ENCODE measurements at regions not wholly inside any gene's neighbourhood (a gene's known extent, or its start where the extent isn't known, plus 50 kb on each side); places are given as distances from the start of the nearest gene placed in this dataset.

DNA sequence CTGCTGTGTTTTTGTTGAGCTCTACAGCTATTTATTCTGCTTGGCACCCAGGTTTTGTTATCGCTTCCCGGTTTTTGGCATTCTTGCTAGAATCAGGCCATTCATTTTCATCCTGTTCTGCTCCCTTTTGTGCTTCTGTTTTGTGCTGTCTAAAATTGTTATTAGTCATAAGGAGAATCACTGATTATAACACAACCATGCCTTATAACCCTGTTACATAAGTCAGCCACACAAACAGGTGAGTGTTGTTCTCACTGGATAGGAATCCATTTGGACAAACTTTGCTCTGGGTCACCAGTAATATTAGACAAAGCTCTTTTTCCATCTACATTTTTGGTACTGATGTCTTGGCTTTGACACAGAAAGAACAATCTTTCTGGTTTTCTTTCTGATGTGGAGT lies 622.8 kb downstream of the PSAT1 start:
- no peak overlapping the region for H3K4me3 Mint-ChIP-seq (ENCODE audit: unreplicated experiment)
- peaks cover 3% of the 10 kb centered on the region for H3K36me3 Mint-ChIP-seq (ENCODE audit: low read depth, unreplicated experiment)
- TF ChIP-seq, protein P1, sequence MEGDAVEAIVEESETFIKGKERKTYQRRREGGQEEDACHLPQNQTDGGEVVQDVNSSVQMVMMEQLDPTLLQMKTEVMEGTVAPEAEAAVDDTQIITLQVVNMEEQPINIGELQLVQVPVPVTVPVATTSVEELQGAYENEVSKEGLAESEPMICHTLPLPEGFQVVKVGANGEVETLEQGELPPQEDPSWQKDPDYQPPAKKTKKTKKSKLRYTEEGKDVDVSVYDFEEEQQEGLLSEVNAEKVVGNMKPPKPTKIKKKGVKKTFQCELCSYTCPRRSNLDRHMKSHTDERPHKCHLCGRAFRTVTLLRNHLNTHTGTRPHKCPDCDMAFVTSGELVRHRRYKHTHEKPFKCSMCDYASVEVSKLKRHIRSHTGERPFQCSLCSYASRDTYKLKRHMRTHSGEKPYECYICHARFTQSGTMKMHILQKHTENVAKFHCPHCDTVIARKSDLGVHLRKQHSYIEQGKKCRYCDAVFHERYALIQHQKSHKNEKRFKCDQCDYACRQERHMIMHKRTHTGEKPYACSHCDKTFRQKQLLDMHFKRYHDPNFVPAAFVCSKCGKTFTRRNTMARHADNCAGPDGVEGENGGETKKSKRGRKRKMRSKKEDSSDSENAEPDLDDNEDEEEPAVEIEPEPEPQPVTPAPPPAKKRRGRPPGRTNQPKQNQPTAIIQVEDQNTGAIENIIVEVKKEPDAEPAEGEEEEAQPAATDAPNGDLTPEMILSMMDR (IDR thresholded peaks at IDR 0.05; ENCODE audit: unreplicated experiment), result no peak
- H3K27me3 Mint-ChIP-seq (ENCODE audit: unreplicated experiment), result peaks cover 2% of the 10 kb centered on the region
- no peak for DNase-seq (ENCODE audit: low spot score)
- no peak overlapping the region for H3K27ac Mint-ChIP-seq (ENCODE audit: unreplicated experiment)
- no peaks in the 10 kb centered on the region for H3K4me1 Mint-ChIP-seq (ENCODE audit: unreplicated experiment)
- H3K9me3 Mint-ChIP-seq (ENCODE audit: unreplicated experiment), result peaks cover 8% of the 10 kb centered on the region

DNA sequence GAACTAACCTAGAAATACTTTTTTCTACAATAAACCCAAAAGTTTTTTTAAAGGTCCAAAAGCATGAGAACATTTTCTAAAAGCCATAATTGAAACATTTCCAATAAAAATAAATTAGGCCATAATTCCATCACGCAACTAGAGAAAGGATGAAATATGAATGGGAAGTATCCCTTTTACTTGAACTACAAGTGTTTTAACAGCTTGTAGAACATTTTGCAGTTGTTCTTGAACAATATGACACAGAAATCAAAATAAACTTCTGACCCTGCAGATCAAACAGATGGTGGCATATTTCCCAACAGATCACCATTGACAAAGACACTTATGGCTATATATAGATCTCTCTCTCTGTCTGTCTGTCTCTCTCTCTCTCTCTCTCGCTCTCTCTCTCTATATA lies 624.4 kb downstream of the PSAT1 start:
- TF ChIP-seq, protein P1 (IDR thresholded peaks at IDR 0.05; ENCODE audit: unreplicated experiment), result no peak
- H3K4me1 Mint-ChIP-seq (ENCODE audit: unreplicated experiment), result no peaks in the 10 kb centered on the region
- DNase-seq (ENCODE audit: low spot score), result no peak
- peaks cover 3% of the 10 kb centered on the region for H3K36me3 Mint-ChIP-seq (ENCODE audit: low read depth, unreplicated experiment)
- H3K27me3 Mint-ChIP-seq (ENCODE audit: unreplicated experiment), result peaks cover 2% of the 10 kb centered on the region
- peaks cover 5% of the 10 kb centered on the region for H3K9me3 Mint-ChIP-seq (ENCODE audit: unreplicated experiment)
- no peak overlapping the region for H3K4me3 Mint-ChIP-seq (ENCODE audit: unreplicated experiment)
- no peak overlapping the region for H3K27ac Mint-ChIP-seq (ENCODE audit: unreplicated experiment)

DNA sequence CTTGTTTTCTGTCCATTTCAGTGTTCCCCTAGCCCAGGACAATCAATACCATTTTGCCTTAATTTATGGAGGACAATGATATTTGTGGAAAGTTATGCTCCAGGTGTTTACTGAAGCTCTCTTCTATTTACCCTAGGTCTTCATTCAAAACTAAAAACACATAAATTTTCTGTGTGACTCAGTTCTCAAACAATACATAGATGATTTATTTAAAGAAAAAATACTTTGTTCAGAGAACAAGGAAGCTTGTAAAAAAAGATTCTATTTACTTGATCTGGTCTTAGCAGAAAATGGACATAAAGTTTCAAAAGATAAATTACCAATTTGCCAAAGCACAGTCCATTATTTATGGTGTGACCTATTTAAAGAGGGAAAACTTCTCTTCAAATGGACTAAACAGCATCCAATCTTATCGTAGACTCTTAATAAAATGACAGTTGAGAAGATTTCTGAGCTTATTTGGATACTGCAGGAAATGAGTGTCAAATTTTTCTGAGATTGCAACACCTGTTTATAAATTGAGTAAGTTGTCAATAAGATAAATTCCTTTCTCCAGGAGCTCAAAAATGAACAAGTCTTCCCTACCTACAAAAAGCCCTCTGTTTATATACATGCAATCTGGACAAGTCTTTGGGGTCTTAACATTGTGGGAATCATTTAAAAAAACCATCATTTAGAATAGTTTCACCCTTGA lies 627.2 kb downstream of the PSAT1 start:
- Mint-ChIP-seq H3K4me3 (ENCODE audit: unreplicated experiment) (no peak overlapping the region), H3K27ac (ENCODE audit: unreplicated experiment) (no peak overlapping the region)

DNA sequence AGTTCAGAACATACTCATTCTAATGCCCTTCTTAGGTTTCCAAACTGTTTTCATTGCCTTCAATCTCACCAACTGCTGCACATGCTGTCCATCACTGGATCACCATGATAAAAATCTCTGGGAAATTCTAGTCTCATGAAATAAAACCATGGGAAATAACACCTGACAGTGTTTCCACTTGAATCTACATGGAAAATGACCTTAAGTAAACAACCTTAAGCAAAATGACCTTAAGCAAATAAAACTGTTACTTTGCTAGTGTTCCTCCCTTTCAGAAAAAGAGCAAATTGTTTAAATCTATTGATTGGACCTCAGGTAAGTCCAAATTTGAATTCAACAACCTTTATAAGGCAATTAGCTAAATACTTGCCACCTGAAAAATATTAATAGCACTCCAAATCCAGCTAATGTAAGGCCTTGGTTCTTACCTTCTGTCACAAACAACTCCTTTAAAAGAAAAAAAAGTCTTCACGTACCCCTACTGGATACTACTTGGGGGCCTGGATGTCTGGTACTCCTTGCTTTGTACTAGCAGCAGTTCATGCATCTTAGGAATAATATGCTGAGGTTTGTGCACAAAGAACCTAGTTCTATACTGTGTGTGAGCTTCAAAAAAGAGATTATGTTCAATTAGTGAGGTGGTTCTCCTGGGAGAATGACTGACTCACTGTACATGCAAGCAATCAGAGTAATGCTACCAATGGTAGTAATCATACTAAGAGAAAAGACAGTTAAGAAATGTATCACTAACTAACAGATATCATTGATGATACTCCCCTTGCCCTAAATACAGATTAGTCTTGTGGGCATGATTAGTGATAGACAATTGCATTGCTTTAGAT lies 630.4 kb downstream of the PSAT1 start:
- Mint-ChIP-seq H3K4me1 (ENCODE audit: unreplicated experiment) (no peaks in the 10 kb centered on the region), H3K4me3 (ENCODE audit: unreplicated experiment) (no peak overlapping the region), H3K27ac (ENCODE audit: unreplicated experiment) (no peak overlapping the region), H3K27me3 (ENCODE audit: unreplicated experiment) (no peaks in the 10 kb centered on the region), H3K36me3 (ENCODE audit: low read depth, unreplicated experiment) (no peaks in the 10 kb centered on the region), H3K9me3 (ENCODE audit: unreplicated experiment) (no peaks in the 10 kb centered on the region)
- TF ChIP-seq, protein P1 (IDR thresholded peaks at IDR 0.05; ENCODE audit: unreplicated experiment), result no peak
- no peak for DNase-seq (ENCODE audit: low spot score)

More for the DNA sequence above, 627.2 kb downstream of the PSAT1 start:
- Mint-ChIP-seq H3K27me3 (ENCODE audit: unreplicated experiment) (no peaks in the 10 kb centered on the region), H3K4me1 (ENCODE audit: unreplicated experiment) (no peaks in the 10 kb centered on the region), H3K36me3 (ENCODE audit: low read depth, unreplicated experiment) (no peaks in the 10 kb centered on the region), H3K9me3 (ENCODE audit: unreplicated experiment) (no peaks in the 10 kb centered on the region)
- TF ChIP-seq, protein P1 (IDR thresholded peaks at IDR 0.05; ENCODE audit: unreplicated experiment), result no peak
- DNase-seq (ENCODE audit: low spot score), result no peak
